ENCODE measurements at regions not wholly inside any gene's neighbourhood (a gene's known extent, or its start where the extent isn't known, plus 50 kb on each side); places are given as distances from the start of the nearest gene placed in this dataset.

GRCh38 chr4:34512616-34513015 is 1731.7 kb downstream of the ARAP2 start:
- no peaks in the 10 kb centered on the region for H3K9me3 Mint-ChIP-seq
- H3K36me3 Mint-ChIP-seq (ENCODE audit: low read depth), result no peaks in the 10 kb centered on the region
- no peak for DNase-seq
- intact Hi-C loops (cut with micrococcal nuclease), result no loop called here
- H3K4me3 Mint-ChIP-seq, result no peak overlapping the region
- H3K4me1 Mint-ChIP-seq, result no peaks in the 10 kb centered on the region
- H3K27ac Mint-ChIP-seq, result no peak overlapping the region
- H3K27me3 Mint-ChIP-seq, result no peaks in the 10 kb centered on the region

- Mint-ChIP-seq H3K4me1 (no peaks in the 10 kb centered on the region), H3K36me3 (ENCODE audit: low read depth) (no peaks in the 10 kb centered on the region), H3K27me3 (no peaks in the 10 kb centered on the region), H3K9me3 (no peaks in the 10 kb centered on the region), H3K4me3 (no peak overlapping the region), H3K27ac (no peak overlapping the region)
- intact Hi-C loops (cut with micrococcal nuclease), result no loop called here
- no peak for DNase-seq
Observed at GRCh38 chr4:34516524-34516923, 1727.8 kb downstream of the ARAP2 start.

- no peak overlapping the region for H3K4me3 Mint-ChIP-seq
- H3K27ac Mint-ChIP-seq, result no peak overlapping the region
- no peak for DNase-seq
- H3K9me3 Mint-ChIP-seq, result no peaks in the 10 kb centered on the region
- no peaks in the 10 kb centered on the region for H3K36me3 Mint-ChIP-seq (ENCODE audit: low read depth)
- H3K4me1 Mint-ChIP-seq, result no peaks in the 10 kb centered on the region
- intact Hi-C loops (cut with micrococcal nuclease), result no loop called here
- H3K27me3 Mint-ChIP-seq, result no peaks in the 10 kb centered on the region
Observed at GRCh38 chr4:34534916-34535315, 1709.4 kb downstream of the ARAP2 start.

- no peak overlapping the region for H3K27ac Mint-ChIP-seq
- no peaks in the 10 kb centered on the region for H3K27me3 Mint-ChIP-seq
- no peak for DNase-seq
- intact Hi-C loops (cut with micrococcal nuclease), result no loop called here
- no peaks in the 10 kb centered on the region for H3K9me3 Mint-ChIP-seq
- H3K4me1 Mint-ChIP-seq, result no peaks in the 10 kb centered on the region
- no peaks in the 10 kb centered on the region for H3K36me3 Mint-ChIP-seq (ENCODE audit: low read depth)
- no peak overlapping the region for H3K4me3 Mint-ChIP-seq
Observed at GRCh38 chr4:34566091-34566490, 1678.2 kb downstream of the ARAP2 start.

GRCh38 chr4:34572026-34572425 is 1672.3 kb downstream of the ARAP2 start:
- no peak for DNase-seq
- Mint-ChIP-seq H3K36me3 (ENCODE audit: low read depth) (no peaks in the 10 kb centered on the region), H3K9me3 (no peaks in the 10 kb centered on the region), H3K27me3 (no peaks in the 10 kb centered on the region), H3K27ac (no peak overlapping the region), H3K4me3 (no peak overlapping the region), H3K4me1 (no peaks in the 10 kb centered on the region)
- intact Hi-C loops (cut with micrococcal nuclease), result no loop called here

GRCh38 chr4:34615315-34615714 is 1629.0 kb downstream of the ARAP2 start:
- no peak overlapping the region for H3K27ac Mint-ChIP-seq
- no peaks in the 10 kb centered on the region for H3K9me3 Mint-ChIP-seq
- DNase-seq, result no peak
- intact Hi-C loops (cut with micrococcal nuclease), result no loop called here
- H3K4me3 Mint-ChIP-seq, result no peak overlapping the region
- no peaks in the 10 kb centered on the region for H3K36me3 Mint-ChIP-seq (ENCODE audit: low read depth)
- no peaks in the 10 kb centered on the region for H3K4me1 Mint-ChIP-seq
- H3K27me3 Mint-ChIP-seq, result no peaks in the 10 kb centered on the region

- no peak overlapping the region for H3K27ac Mint-ChIP-seq
Observed at GRCh38 chr4:34619531-34620162, 1624.7 kb downstream of the ARAP2 start.

GRCh38 chr4:34628471-34628870 is 1615.8 kb downstream of the ARAP2 start:
- H3K27me3 Mint-ChIP-seq, result no peaks in the 10 kb centered on the region
- intact Hi-C loops (cut with micrococcal nuclease), result no loop called here
- no peak overlapping the region for H3K27ac Mint-ChIP-seq
- DNase-seq, result no peak
- H3K9me3 Mint-ChIP-seq, result peaks cover 11% of the 10 kb centered on the region
- no peaks in the 10 kb centered on the region for H3K4me1 Mint-ChIP-seq
- no peaks in the 10 kb centered on the region for H3K36me3 Mint-ChIP-seq (ENCODE audit: low read depth)
- no peak overlapping the region for H3K4me3 Mint-ChIP-seq

More at GRCh38 chr4:34619531-34620162, 1624.7 kb downstream of the ARAP2 start:
- no peak for DNase-seq
- intact Hi-C loops (cut with micrococcal nuclease), result no loop called here
- Mint-ChIP-seq H3K4me1 (no peaks in the 10 kb centered on the region), H3K27me3 (no peaks in the 10 kb centered on the region), H3K9me3 (no peaks in the 10 kb centered on the region), H3K36me3 (ENCODE audit: low read depth) (no peaks in the 10 kb centered on the region), H3K4me3 (no peak overlapping the region)

- no peaks in the 10 kb centered on the region for H3K36me3 Mint-ChIP-seq (ENCODE audit: low read depth)
- H3K4me1 Mint-ChIP-seq, result no peaks in the 10 kb centered on the region
- no peak overlapping the region for H3K27ac Mint-ChIP-seq
- H3K9me3 Mint-ChIP-seq, result peaks cover 11% of the 10 kb centered on the region
- no peak overlapping the region for H3K4me3 Mint-ChIP-seq
- intact Hi-C loops (cut with micrococcal nuclease), result no loop called here
- no peaks in the 10 kb centered on the region for H3K27me3 Mint-ChIP-seq
- DNase-seq, result no peak
Observed at GRCh38 chr4:34629451-34629850, 1614.9 kb downstream of the ARAP2 start.

GRCh38 chr4:34633241-34633640 is 1611.1 kb downstream of the ARAP2 start:
- H3K27me3 Mint-ChIP-seq, result no peaks in the 10 kb centered on the region
- H3K9me3 Mint-ChIP-seq, result peaks cover 11% of the 10 kb centered on the region

GRCh38 chr4:34636623-34637022 is 1607.7 kb downstream of the ARAP2 start:
- no peak overlapping the region for H3K27ac Mint-ChIP-seq
- no peak for DNase-seq

More at GRCh38 chr4:34633241-34633640, 1611.1 kb downstream of the ARAP2 start:
- Mint-ChIP-seq H3K36me3 (ENCODE audit: low read depth) (no peaks in the 10 kb centered on the region), H3K27ac (no peak overlapping the region), H3K4me1 (no peaks in the 10 kb centered on the region), H3K4me3 (no peak overlapping the region)
- intact Hi-C loops (cut with micrococcal nuclease), result no loop called here
- DNase-seq, result no peak

GRCh38 chr4:34643476-34643875 is 1600.8 kb downstream of the ARAP2 start:
- intact Hi-C loops (cut with micrococcal nuclease), result no loop called here
- Mint-ChIP-seq H3K36me3 (ENCODE audit: low read depth) (no peaks in the 10 kb centered on the region), H3K4me3 (no peak overlapping the region), H3K27ac (no peak overlapping the region), H3K9me3 (no peaks in the 10 kb centered on the region), H3K27me3 (no peaks in the 10 kb centered on the region), H3K4me1 (no peaks in the 10 kb centered on the region)
- no peak for DNase-seq

More at GRCh38 chr4:34636623-34637022, 1607.7 kb downstream of the ARAP2 start:
- H3K4me1 Mint-ChIP-seq, result no peaks in the 10 kb centered on the region
- no peaks in the 10 kb centered on the region for H3K27me3 Mint-ChIP-seq
- H3K4me3 Mint-ChIP-seq, result no peak overlapping the region
- H3K36me3 Mint-ChIP-seq (ENCODE audit: low read depth), result no peaks in the 10 kb centered on the region
- intact Hi-C loops (cut with micrococcal nuclease), result no loop called here
- peaks cover 3% of the 10 kb centered on the region for H3K9me3 Mint-ChIP-seq

GRCh38 chr4:34644579-34645115 is 1599.7 kb downstream of the ARAP2 start:
- intact Hi-C loops (cut with micrococcal nuclease), result no loop called here
- Mint-ChIP-seq H3K36me3 (ENCODE audit: low read depth) (no peaks in the 10 kb centered on the region), H3K4me3 (no peak overlapping the region), H3K27me3 (no peaks in the 10 kb centered on the region), H3K4me1 (no peaks in the 10 kb centered on the region), H3K9me3 (no peaks in the 10 kb centered on the region), H3K27ac (no peak overlapping the region)
- no peak for DNase-seq

- no peaks in the 10 kb centered on the region for H3K4me1 Mint-ChIP-seq
- H3K27ac Mint-ChIP-seq, result no peak overlapping the region
- DNase-seq, result no peak
- no peaks in the 10 kb centered on the region for H3K9me3 Mint-ChIP-seq
- no peaks in the 10 kb centered on the region for H3K27me3 Mint-ChIP-seq
- no peak overlapping the region for H3K4me3 Mint-ChIP-seq
- H3K36me3 Mint-ChIP-seq (ENCODE audit: low read depth), result no peaks in the 10 kb centered on the region
- intact Hi-C loops (cut with micrococcal nuclease), result no loop called here
Observed at GRCh38 chr4:34649716-34650115, 1594.6 kb downstream of the ARAP2 start.

- Mint-ChIP-seq H3K27ac (no peak overlapping the region), H3K36me3 (ENCODE audit: low read depth) (no peaks in the 10 kb centered on the region), H3K9me3 (no peaks in the 10 kb centered on the region), H3K4me1 (no peaks in the 10 kb centered on the region), H3K4me3 (no peak overlapping the region), H3K27me3 (no peaks in the 10 kb centered on the region)
- no peak for DNase-seq
- intact Hi-C loops (cut with micrococcal nuclease), result no loop called here
Observed at GRCh38 chr4:34664051-34664450, 1580.3 kb downstream of the ARAP2 start.
